GM12891 (cell line): ENCODE measurements at regions not wholly inside any gene's neighbourhood (a gene's known extent, or its start where the extent isn't known, plus 50 kb on each side); places are given as distances from the start of the nearest gene placed in this dataset.

Experiments
- POLR2A ChIP-seq: IDR thresholded peaks from 2 replicates; pipeline ENCODE4 v1.6.1; 2011; ENCODE audit warnings: low read depth, low read length, control low read depth
- POLR2AphosphoS5 ChIP-seq: IDR thresholded peaks from 2 replicates; pipeline ENCODE4 v1.6.1; 2011; ENCODE audit warnings: low read depth, low read length, control low read depth
- TAF1 ChIP-seq: IDR thresholded peaks from 2 replicates; pipeline ENCODE4 v1.6.1; 2011; ENCODE audit warnings: low read depth, low read length, control low read depth

DNA sequence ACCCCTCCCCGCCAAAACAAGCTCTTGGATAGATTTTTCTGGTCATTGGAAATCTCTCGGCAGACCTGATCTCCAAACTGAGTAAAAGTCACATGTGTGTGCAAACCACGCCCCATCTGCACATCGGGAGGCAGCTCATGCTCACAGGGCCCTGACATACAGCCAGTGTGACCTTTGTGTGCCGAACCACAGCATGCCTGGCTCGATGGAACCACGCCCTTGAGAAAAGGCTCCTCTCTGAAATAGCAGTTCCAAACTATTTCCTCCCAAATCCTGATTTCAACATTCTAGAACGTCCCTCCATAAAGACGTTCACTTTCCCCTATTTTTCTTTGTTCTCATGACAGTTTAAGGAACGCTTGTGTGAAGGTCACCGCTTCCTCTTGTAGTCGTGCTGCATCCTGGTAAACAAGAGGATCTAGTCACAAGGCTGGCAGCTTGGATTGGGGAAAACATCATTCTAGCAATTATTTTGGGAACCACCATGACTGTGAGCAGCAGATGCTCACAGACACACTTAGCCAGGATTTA, 59.3 kb upstream of the MAP4K4 start:
- TF ChIP-seq POLR2A (no peak), TAF1 (no peak), POLR2AphosphoS5 (no peak)
